ENCODE measurements at regions not wholly inside any gene's neighbourhood (a gene's known extent, or its start where the extent isn't known, plus 50 kb on each side); places are given as distances from the start of the nearest gene placed in this dataset.

DNA sequence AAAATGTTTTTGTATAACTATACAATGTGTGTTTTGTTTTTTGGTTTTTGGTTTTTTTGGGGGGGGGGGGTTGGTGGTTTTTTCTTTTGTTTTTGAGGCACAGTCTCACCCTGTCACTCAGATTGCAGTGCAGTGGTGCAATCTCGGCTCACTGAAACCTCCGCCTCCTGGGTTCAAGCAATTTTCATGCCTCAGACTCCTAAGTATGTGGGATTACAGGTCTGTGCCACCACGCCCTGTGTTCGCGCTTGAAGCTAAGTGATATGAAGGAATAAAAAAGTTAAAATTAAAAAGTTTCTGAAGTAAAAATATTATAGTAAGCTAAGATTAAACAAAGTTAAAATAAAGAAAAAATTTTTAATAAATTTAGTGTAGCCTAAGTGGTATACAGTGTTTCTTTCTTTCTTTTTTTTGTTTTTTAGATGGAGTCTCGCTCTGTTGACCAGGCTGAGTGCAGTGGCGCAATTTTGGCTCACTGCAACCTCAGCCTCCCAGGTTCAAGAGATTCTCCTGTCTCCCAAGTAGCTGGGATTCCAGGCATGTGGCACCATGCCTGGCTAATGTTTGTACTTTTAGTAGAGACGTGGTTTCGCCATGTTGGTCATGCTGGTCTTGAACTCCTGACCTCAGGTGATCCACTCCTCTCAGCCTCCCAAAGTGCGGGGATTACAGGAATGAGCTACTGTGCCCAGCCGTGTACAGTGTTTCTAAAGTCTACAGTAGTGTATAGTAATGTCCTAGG is 53.9 kb upstream of the TEX55 start:
- Histone ChIP-seq H3K9ac (ENCODE audit: control insufficient read depth, extremely low read depth, insufficient read depth, low read length) (no peak overlapping the region), H3K27me3 (ENCODE audit: control insufficient read depth, extremely low read depth, insufficient read depth, low read length) (no peaks in the 10 kb centered on the region), H3K4me1 (ENCODE audit: control insufficient read depth, extremely low read depth, insufficient read depth, low read length) (no peaks in the 10 kb centered on the region), H3K36me3 (ENCODE audit: control insufficient read depth in 2 of 2, extremely low read depth in 1 of 2, insufficient read depth in 2 of 2, low read length in 2 of 2) (no peaks in the 10 kb centered on the region), H4K20me1 (ENCODE audit: control insufficient read depth, extremely low read depth, insufficient read depth, low read length) (no peaks in the 10 kb centered on the region), H3K9me3 (ENCODE audit: control insufficient read depth, low read depth, low read length) (no peaks in the 10 kb centered on the region), H3K4me2 (ENCODE audit: control insufficient read depth, extremely low read depth, insufficient read depth, low read depth, low read length) (no peak overlapping the region), H3K79me2 (ENCODE audit: control insufficient read depth, insufficient read depth, low read length) (no peaks in the 10 kb centered on the region), H2AFZ (ENCODE audit: control insufficient read depth, low read length) (no peak overlapping the region), H3K4me3 (ENCODE audit: control insufficient read depth in 2 of 3, extremely low read depth in 1 of 3, insufficient read depth in 2 of 3, low read depth in 1 of 3, low read length in 3 of 3) (no peak overlapping the region), H3K9me1 (ENCODE audit: control insufficient read depth, extremely low read depth, insufficient read depth, low read length) (no peaks in the 10 kb centered on the region), H3K27ac (ENCODE audit: control insufficient read depth, insufficient read depth, low read length) (no peak overlapping the region)
- no peak for DNase-seq (ENCODE audit: low read depth, low spot score)
- TF ChIP-seq EZH2 (IDR thresholded peaks at IDR 0.05; ENCODE audit: low read length) = no peak
- TF ChIP-seq, protein P1, sequence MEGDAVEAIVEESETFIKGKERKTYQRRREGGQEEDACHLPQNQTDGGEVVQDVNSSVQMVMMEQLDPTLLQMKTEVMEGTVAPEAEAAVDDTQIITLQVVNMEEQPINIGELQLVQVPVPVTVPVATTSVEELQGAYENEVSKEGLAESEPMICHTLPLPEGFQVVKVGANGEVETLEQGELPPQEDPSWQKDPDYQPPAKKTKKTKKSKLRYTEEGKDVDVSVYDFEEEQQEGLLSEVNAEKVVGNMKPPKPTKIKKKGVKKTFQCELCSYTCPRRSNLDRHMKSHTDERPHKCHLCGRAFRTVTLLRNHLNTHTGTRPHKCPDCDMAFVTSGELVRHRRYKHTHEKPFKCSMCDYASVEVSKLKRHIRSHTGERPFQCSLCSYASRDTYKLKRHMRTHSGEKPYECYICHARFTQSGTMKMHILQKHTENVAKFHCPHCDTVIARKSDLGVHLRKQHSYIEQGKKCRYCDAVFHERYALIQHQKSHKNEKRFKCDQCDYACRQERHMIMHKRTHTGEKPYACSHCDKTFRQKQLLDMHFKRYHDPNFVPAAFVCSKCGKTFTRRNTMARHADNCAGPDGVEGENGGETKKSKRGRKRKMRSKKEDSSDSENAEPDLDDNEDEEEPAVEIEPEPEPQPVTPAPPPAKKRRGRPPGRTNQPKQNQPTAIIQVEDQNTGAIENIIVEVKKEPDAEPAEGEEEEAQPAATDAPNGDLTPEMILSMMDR (optimal IDR thresholded peaks at IDR 0.05 in 1 of 3, IDR thresholded peaks at IDR 0.05 in 1 of 3, conservative IDR thresholded peaks at IDR 0.05 in 1 of 3; ENCODE audit: extremely low read depth in 1 of 3, insufficient read depth in 2 of 3, low read length in 3 of 3) = no peak
- dilution Hi-C loops (cut with MboI; ENCODE audit: extremely low pct_ligation_motif_present, low sequenced_read_pairs) = loop anchor here (25.0 kb wide), 1 partner anchor 205 kb away; no protein-coding TSS in a partner anchor
- FAIRE-seq = no peak

DNA sequence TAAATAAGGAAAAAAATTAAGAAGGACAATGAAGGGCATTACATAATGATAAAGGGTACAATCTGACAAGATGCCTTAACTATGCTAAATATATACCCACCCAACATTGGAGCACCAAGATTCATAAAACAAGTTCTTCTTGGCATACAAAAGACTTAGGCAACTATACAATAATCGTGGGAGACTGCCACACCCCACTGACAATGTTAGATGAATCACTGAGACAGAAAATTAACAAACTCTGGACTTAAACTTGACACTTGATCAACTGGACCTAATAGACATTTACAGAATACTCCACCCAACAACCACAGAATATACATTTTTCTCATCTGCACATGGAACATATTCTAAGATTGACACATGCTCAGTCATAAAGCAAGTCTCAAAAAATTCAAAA is 53.2 kb upstream of the IGSF11 start:
- no peak for DNase-seq (ENCODE audit: low read depth, low spot score)
- dilution Hi-C loops (cut with MboI; ENCODE audit: extremely low pct_ligation_motif_present, low sequenced_read_pairs) = loop anchor here (25.0 kb wide), 1 partner anchor 200 kb away; no protein-coding TSS in a partner anchor

More for the DNA sequence above, 53.2 kb upstream of the IGSF11 start:
- Histone ChIP-seq H3K36me3 (ENCODE audit: control insufficient read depth in 2 of 2, extremely low read depth in 1 of 2, insufficient read depth in 2 of 2, low read length in 2 of 2) (no peaks in the 10 kb centered on the region), H3K4me2 (ENCODE audit: control insufficient read depth, extremely low read depth, insufficient read depth, low read depth, low read length) (no peak overlapping the region), H3K9ac (ENCODE audit: control insufficient read depth, extremely low read depth, insufficient read depth, low read length) (no peak overlapping the region), H3K9me3 (ENCODE audit: control insufficient read depth, low read depth, low read length) (no peaks in the 10 kb centered on the region), H4K20me1 (ENCODE audit: control insufficient read depth, extremely low read depth, insufficient read depth, low read length) (no peaks in the 10 kb centered on the region), H3K4me3 (ENCODE audit: control insufficient read depth in 2 of 3, extremely low read depth in 1 of 3, insufficient read depth in 2 of 3, low read depth in 1 of 3, low read length in 3 of 3) (no peak overlapping the region), H3K27ac (ENCODE audit: control insufficient read depth, insufficient read depth, low read length) (no peak overlapping the region), H3K9me1 (ENCODE audit: control insufficient read depth, extremely low read depth, insufficient read depth, low read length) (no peaks in the 10 kb centered on the region), H3K4me1 (ENCODE audit: control insufficient read depth, extremely low read depth, insufficient read depth, low read length) (no peaks in the 10 kb centered on the region), H3K27me3 (ENCODE audit: control insufficient read depth, extremely low read depth, insufficient read depth, low read length) (no peaks in the 10 kb centered on the region), H2AFZ (ENCODE audit: control insufficient read depth, low read length) (no peak overlapping the region), H3K79me2 (ENCODE audit: control insufficient read depth, insufficient read depth, low read length) (no peaks in the 10 kb centered on the region)
- TF ChIP-seq, protein P1 (optimal IDR thresholded peaks at IDR 0.05 in 1 of 3, IDR thresholded peaks at IDR 0.05 in 1 of 3, conservative IDR thresholded peaks at IDR 0.05 in 1 of 3; ENCODE audit: extremely low read depth in 1 of 3, insufficient read depth in 2 of 3, low read length in 3 of 3) = no peak
- TF ChIP-seq EZH2 (IDR thresholded peaks at IDR 0.05; ENCODE audit: low read length) = no peak
- FAIRE-seq = no peak
